ENCODE measurements at regions not wholly inside any gene's neighbourhood (a gene's known extent, or its start where the extent isn't known, plus 50 kb on each side); places are given as distances from the start of the nearest gene placed in this dataset.

- no peak for DNase-seq (ENCODE audit: low read depth in 1 of 2, low spot score in 1 of 2)
Measured at GRCh38 chr3:148077965-148078364, 619.7 kb upstream of the AGTR1 start.

- DNase-seq (ENCODE audit: low read depth in 1 of 2, low spot score in 1 of 2), result no peak
Measured at GRCh38 chr3:148078658-148079057, 619.0 kb upstream of the AGTR1 start.

DNA sequence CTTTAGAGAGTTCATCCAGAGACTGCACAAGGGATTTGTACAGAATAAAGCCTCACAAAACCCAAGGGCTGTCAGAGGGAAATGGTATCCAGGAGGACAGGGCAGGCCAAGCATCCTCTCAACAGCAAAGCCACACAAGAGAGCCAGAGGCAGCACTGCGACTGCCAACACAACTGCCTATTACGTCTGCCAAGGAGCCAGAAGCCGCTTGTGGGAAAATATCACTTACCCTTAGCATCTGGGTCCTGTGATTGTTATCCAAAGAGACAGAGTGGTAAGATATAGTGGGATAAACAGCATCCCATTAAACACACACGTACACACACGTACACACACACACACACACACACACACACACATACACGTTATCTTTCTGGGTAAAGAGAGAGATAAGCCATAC lies 618.3 kb upstream of the AGTR1 start:
- no peak for DNase-seq (ENCODE audit: low read depth in 1 of 2, low spot score in 1 of 2)

DNA sequence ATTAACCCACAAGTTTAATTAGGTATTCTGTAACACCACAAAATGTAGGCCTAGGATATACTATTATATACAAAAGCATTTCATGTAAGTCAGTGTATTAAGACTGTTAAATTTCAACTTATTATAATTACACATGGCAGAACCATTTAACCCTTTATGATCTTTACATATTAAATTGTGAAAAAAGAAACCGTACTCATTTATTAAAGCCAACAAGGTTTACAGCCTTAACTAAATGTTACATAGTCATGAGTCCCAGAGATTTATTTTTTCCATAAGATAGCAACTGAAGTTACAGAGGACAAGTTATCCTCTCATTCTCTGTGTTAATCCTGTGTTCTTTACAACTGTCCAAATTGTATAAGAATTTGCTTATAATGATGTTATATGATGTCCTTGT lies 615.8 kb upstream of the AGTR1 start:
- no peak for DNase-seq (ENCODE audit: low read depth in 1 of 2, low spot score in 1 of 2)

DNA sequence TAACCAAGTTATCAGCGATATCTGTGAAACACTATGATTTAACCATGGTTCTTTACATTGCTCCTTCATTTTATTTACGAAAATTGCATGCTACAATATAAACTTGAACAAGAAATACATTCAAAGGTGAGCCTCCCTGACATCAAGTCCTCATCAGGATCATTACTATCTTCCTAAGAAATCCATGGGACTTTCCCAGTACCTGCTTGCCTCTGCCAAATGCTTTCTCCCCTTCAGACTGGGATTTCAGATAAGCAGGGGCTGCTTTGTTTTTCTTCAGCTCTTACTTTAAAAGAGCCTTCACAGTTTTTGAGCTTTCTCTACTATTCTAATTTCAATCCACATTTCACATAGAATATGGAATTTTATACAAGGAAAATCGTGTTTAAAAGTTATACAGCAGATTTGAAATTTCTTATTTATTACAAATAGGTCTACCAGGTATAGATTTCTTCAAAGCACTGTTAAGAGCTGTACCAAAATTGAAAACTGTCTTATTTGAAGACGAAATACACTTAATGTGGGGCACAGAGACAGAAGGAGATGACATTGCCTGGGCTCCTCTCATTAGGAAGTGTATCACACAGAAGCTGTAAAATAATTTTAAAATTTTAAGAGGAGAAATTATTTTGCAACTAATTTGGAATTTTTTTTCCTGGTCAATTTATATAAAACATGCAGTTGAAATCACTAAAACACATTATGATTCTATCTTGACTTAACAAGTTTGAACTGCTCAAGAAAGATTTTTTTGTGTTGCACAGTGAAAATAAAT lies 615.0 kb upstream of the AGTR1 start:
- DNase-seq (ENCODE audit: low read depth in 1 of 2, low spot score in 1 of 2), result no peak

DNA sequence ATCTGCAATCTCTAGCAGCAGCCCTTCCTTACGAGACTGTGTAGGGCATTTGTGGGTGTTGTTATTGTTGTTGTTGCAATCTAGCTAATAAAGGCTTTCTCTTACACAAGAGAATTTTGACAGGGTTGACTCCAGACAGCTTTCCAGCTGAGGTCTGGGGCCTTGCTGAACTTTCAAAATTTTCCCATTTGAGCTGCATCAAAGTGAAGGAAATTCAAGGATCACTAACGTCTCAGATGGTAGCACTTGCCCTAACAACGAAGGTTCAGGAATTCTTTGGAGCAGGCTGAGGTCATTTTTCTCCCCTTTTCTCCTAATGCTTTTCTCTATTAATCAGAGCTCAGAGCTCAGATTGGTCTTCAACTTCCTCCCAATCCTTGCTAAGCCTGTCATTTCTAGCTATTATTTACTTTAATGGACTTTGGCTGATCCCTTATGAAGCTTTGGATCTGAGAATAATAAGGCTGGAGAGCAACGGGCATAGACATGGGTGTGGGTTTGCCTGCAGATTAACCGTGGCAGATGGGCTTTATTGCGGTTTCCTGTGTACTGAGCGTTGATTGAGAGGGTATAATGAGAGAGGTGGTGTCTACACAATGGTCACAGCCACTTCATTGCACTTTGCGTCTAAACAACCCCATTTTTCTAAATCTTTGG lies 614.0 kb upstream of the AGTR1 start:
- DNase-seq (ENCODE audit: low read depth in 1 of 2, low spot score in 1 of 2), result no peak

- no peak for DNase-seq (ENCODE audit: low read depth in 1 of 2, low spot score in 1 of 2)
Measured at GRCh38 chr3:148084931-148085330, 612.8 kb upstream of the AGTR1 start.

GRCh38 chr3:148087601-148088371 lies 609.9 kb upstream of the AGTR1 start:
- DNase-seq (ENCODE audit: low read depth in 1 of 2, low spot score in 1 of 2), result no peak

GRCh38 chr3:148089171-148089570 lies 608.5 kb upstream of the AGTR1 start:
- DNase-seq (ENCODE audit: low read depth in 1 of 2, low spot score in 1 of 2), result no peak

DNA sequence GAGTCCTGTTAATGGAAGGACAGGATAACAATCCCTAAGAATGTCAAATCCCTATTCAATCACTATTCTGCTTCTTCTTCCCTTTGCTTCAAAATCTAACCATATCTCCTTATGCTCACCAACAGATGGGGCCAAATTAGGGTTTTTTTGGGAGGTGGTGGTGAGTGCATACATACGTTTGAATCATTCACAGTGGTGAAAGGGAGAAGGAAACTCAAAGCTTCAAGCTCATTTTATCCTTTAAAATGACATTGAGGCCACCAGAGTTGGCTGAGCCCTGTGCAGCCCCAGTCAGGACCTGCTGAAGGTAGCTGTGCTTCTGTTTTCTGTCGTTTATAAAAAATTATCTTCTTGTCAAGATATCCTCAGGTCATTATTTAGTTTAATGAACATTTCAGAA lies 607.5 kb upstream of the AGTR1 start:
- no peak for DNase-seq (ENCODE audit: low read depth in 1 of 2, low spot score in 1 of 2)

DNA sequence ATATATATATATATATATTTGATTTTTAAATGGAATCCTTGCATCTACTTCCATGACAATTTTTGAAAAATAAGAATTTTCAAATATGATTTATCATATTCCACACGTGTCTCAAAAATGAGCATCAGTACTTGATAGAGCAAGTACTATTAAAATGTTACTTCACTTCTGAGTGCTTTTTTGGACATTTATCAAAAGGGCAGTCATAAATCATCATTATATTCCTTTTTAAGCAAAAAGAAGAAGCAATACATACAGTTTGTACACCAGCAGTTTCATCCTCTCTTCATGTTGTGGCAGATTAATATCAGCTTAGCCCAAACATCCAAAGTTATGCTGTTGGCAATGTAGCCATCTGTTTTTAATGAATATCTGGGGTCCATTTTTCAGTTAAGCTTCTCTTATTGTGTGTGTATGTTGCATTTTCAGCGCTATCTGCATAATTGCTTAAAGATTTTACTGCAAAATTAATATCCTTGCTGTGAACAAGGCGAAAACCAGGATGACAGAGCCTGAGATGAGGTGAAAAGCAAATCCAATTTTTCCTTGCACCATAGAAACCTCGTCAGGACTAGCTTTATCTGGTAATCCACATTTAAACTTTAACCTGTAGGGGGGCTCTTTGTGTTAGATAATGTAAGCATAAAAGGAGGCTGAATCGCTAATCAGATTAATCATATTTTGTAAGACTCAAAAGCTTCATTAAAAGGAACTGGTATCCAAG lies 604.9 kb upstream of the AGTR1 start:
- DNase-seq (ENCODE audit: low read depth in 1 of 2, low spot score in 1 of 2), result no peak

- DNase-seq (ENCODE audit: low read depth in 1 of 2, low spot score in 1 of 2), result no peak
Measured at GRCh38 chr3:148093753-148094152, 604.0 kb upstream of the AGTR1 start.

DNA sequence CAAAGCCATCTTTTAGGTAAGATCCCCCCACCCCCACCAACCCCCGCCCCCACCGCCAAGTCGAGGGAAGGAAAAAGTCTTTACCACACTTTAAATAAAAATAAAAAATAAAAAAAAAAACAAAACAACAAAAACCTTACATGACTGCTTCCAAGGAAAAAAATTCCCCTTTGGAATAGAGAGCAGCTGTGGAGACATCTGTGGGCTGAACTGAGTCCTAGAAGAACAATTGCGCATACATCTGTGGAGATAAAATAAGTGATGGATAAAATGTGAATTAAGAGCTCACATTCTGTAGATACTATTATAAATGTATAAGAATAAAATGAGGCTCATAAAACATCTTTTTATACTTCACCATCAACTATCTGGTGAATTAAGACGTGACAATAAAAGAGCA lies 601.7 kb upstream of the AGTR1 start:
- no peak for DNase-seq (ENCODE audit: low read depth in 1 of 2, low spot score in 1 of 2)

- no peak for DNase-seq (ENCODE audit: low read depth in 1 of 2, low spot score in 1 of 2)
Measured at GRCh38 chr3:148100476-148100875, 597.2 kb upstream of the AGTR1 start.

DNA sequence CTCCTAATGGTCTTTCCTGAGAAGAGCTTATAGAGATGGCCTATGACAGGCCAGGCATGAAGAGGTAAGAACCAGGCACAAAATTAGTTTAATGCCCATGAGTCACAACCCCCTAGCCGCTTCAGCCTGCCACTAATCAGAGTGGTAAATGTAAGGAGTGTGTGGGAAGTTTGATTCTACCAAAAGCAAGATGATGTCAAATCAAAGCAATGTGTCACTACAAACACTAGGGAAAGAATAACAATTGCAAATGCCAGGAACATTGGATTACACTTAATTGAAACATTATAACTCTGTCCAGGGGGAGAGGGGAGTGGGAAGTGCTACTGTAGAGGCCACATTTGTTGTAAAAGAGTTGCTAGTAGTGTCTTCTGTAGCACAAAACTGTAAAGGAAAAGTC lies 596.6 kb upstream of the AGTR1 start:
- DNase-seq (ENCODE audit: low read depth in 1 of 2, low spot score in 1 of 2), result no peak

- no peak for DNase-seq (ENCODE audit: low read depth in 1 of 2, low spot score in 1 of 2)
Measured at GRCh38 chr3:148102156-148102555, 595.5 kb upstream of the AGTR1 start.

DNA sequence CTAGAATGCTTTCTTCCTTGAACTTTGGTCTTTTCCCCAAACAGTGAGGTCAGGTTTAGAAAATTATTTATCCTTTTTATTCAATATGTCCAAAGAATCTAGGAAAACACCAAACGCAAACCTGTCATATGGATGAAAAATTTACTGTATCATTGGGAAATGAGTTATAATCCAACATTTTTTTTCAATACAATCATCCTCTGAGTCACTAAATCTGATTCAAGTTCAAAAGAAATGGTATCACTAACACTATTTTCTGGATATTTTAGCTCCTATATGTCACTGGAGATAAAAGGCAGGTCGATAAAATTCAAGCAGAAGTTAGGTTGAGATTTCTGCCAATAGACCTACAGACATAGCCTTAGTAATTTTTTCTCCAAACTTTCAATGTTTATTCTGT lies 591.6 kb upstream of the AGTR1 start:
- no peak for DNase-seq (ENCODE audit: low read depth in 1 of 2, low spot score in 1 of 2)

DNA sequence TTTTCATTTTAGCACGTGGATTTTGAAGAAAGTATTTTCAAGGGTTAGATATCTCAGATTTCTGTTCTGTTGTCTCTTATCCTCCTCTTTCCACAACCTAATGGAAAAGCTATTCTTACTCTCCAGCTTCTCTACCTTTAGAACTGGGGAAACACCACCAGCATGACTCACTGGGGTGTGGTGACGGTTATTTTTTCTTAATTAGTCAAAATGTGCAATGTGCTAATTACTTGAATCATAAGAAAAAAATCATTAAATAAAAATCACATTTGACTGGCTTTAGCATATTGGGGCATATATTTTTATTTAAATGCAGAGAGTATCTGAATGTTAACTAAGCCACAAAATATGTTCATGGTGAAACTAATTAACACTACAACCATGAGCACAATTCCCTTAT lies 570.7 kb upstream of the AGTR1 start:
- DNase-seq (ENCODE audit: low read depth in 1 of 2, low spot score in 1 of 2), result no peak

- DNase-seq (ENCODE audit: low read depth in 1 of 2, low spot score in 1 of 2), result no peak
Measured at GRCh38 chr3:148128136-148128535, 569.6 kb upstream of the AGTR1 start.

GRCh38 chr3:148131990-148132638 lies 565.6 kb upstream of the AGTR1 start:
- no peak for DNase-seq (ENCODE audit: low read depth in 1 of 2, low spot score in 1 of 2)

- DNase-seq (ENCODE audit: low read depth in 1 of 2, low spot score in 1 of 2), result no peak
Measured at GRCh38 chr3:148136816-148137215, 560.9 kb upstream of the AGTR1 start.

All from activated T-helper 1 cell treated with anti-CD3 and anti-CD28 coated beads, Interleukin-2, amount 50 U/mL, for 16 hours (primary cell).